ENCODE measurements at regions not wholly inside any gene's neighbourhood (a gene's known extent, or its start where the extent isn't known, plus 50 kb on each side); places are given as distances from the start of the nearest gene placed in this dataset.

DNA sequence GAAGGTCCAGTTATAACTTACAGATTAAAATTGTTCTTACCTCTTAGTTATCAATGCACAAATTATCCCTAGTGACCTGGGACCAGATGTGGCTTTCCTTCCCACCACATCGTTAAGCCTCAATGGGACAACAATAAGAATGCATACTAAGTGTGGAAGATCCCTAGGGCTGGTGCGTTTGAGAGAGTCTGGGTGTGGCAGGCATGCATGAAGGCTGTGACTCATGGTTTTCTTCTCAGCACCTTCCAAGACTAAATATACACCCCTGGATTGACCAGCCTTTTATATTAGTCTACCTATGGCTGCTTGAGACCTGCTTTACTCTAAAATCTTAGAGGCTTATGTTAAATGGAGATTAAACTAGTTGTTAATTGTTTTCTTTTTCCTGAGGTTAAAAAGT lies 261.7 kb upstream of the SLC14A2 start:
- TF ChIP-seq POLR2A (IDR thresholded peaks at IDR 0.05) (no peak), POLR2AphosphoS5 (IDR thresholded peaks at IDR 0.05) (no peak), CTCF (IDR thresholded peaks at IDR 0.05) (no peak), EP300 (IDR thresholded peaks at IDR 0.05) (no peak)
